Neuronal stem cell (in vitro differentiated cells): ENCODE measurements at regions not wholly inside any gene's neighbourhood (a gene's known extent, or its start where the extent isn't known, plus 50 kb on each side); places are given as distances from the start of the nearest gene placed in this dataset.

Experiments
- DNase-seq: peaks from one replicate; pipeline ENCODE4 v3.0.0-alpha.2; 2013; ENCODE audit warnings: low spot score
- H2AFZ ChIP-seq: one replicate; pipeline ENCODE4 v1.6.1; 2013; ENCODE audit warnings: mild to moderate bottlenecking, low read length, inconsistent platforms
- H2AK5ac ChIP-seq: 2 replicates; pipeline ENCODE4 v1.6.1; 2013; ENCODE audit warnings: low read depth, mild to moderate bottlenecking, inconsistent platforms, low read length, moderate library complexity, mixed read lengths
- H2BK120ac ChIP-seq: 2 replicates; pipeline ENCODE4 v1.6.1; 2013; ENCODE audit warnings: low read depth, mild to moderate bottlenecking, inconsistent platforms, low read length, moderate library complexity, mixed read lengths
- H2BK12ac ChIP-seq: one replicate; pipeline ENCODE4 v1.6.1; 2013; ENCODE audit warnings: low read length, inconsistent platforms
- H2BK15ac ChIP-seq: 2 replicates; pipeline ENCODE4 v1.6.1; 2013; ENCODE audit warnings: mild to moderate bottlenecking, low read length, inconsistent platforms, mixed read lengths
- H2BK5ac ChIP-seq: one replicate; pipeline ENCODE4 v1.6.1; 2013; ENCODE audit warnings: inconsistent platforms, mild to moderate bottlenecking, low read length, moderate library complexity
- H3K14ac ChIP-seq: one replicate; pipeline ENCODE4 v1.6.1; 2013; ENCODE audit warnings: low read length, inconsistent platforms
- H3K18ac ChIP-seq: 2 replicates; pipeline ENCODE4 v1.6.1; 2013; ENCODE audit warnings: low read length, inconsistent platforms
- H3K23ac ChIP-seq: 2 replicates; pipeline ENCODE4 v1.6.1; 2013; ENCODE audit warnings: low read depth, mild to moderate bottlenecking, mixed read lengths, low read length, inconsistent platforms; ENCODE audit not compliant: poor library complexity
- H3K27ac ChIP-seq: replicated peaks from 3 replicates; pipeline ENCODE4 v1.5.1; 2013; ENCODE audit warnings: low read length, inconsistent platforms
- H3K27me3 ChIP-seq, 3 experiments: 2 replicates each; pipeline ENCODE4 v1.6.1; 2013; ENCODE audit warnings: low read length in 3 of 3, mild to moderate bottlenecking in 2 of 3, inconsistent platforms in 1 of 3, low read depth in 1 of 3, mixed read lengths in 1 of 3, moderate library complexity in 1 of 3; ENCODE audit not compliant: control insufficient read depth in 3 of 3, insufficient read depth in 3 of 3
- H3K36me3 ChIP-seq, 2 donors: replicated peaks in 1 of 2; 2 replicates each; pipeline ENCODE4 v1.6.1; 2013; ENCODE audit warnings: low read length in 2 of 2; ENCODE audit not compliant: control insufficient read depth in 2 of 2, insufficient read depth in 2 of 2
- H3K4ac ChIP-seq: 2 replicates; pipeline ENCODE4 v1.6.1; 2013; ENCODE audit warnings: inconsistent platforms, mild to moderate bottlenecking, low read length, moderate library complexity
- H3K4me1 ChIP-seq, 2 donors: 1 replicate in 1 of 2; 2 replicates in 1 of 2; pipeline ENCODE4 v1.6.1; 2013; ENCODE audit warnings: low read length in 2 of 2, low read depth in 1 of 2; ENCODE audit not compliant: control insufficient read depth in 2 of 2, insufficient read depth in 1 of 2
- H3K4me2 ChIP-seq: one replicate; pipeline ENCODE4 v1.6.1; 2013; ENCODE audit warnings: mild to moderate bottlenecking, low read length, inconsistent platforms; ENCODE audit not compliant: insufficient read depth, poor library complexity, severe bottlenecking
- H3K4me3 ChIP-seq, 2 donors: 2 replicates each; pipeline ENCODE4 v1.5.1; 2013; ENCODE audit warnings: low read length in 2 of 2, mild to moderate bottlenecking in 2 of 2, inconsistent platforms in 1 of 2, moderate library complexity in 1 of 2
- H3K79me1 ChIP-seq: one replicate; pipeline ENCODE4 v1.6.1; 2013; ENCODE audit warnings: low read depth, mild to moderate bottlenecking, inconsistent platforms, low read length, moderate library complexity
- H3K9ac ChIP-seq: one replicate; pipeline ENCODE4 v1.6.1; 2013; ENCODE audit warnings: mild to moderate bottlenecking, low read depth, low read length, inconsistent platforms; ENCODE audit not compliant: poor library complexity
- H3K9me3 ChIP-seq, 2 donors: replicated peaks in 1 of 2; 2 replicates each; pipeline versions ENCODE3 to v1.6.1; 2013; ENCODE audit warnings: low read length in 2 of 2, mild to moderate bottlenecking in 2 of 2, inconsistent platforms in 1 of 2, low read depth in 1 of 2, mixed read lengths in 1 of 2, moderate library complexity in 1 of 2; ENCODE audit not compliant: control insufficient read depth in 2 of 2, insufficient read depth in 1 of 2
- H4K8ac ChIP-seq: one replicate; pipeline ENCODE4 v1.6.1; 2013; ENCODE audit warnings: low read depth, mild to moderate bottlenecking, inconsistent platforms, low read length, moderate library complexity
- H4K91ac ChIP-seq: one replicate; pipeline ENCODE4 v1.6.1; 2013; ENCODE audit warnings: low read length, low read depth, mild to moderate bottlenecking, inconsistent platforms; ENCODE audit not compliant: poor library complexity
- WGBS, 2 donors: extraction: QIAGEN DNeasy Blood & Tissue Kit; methylation state at CpG; one replicate each; pipeline ENCODE4 v1.1.7; 2013; ENCODE audit warnings: missing lambda C conversion rate in 2 of 2, mixed read lengths in 1 of 2; ENCODE audit not compliant: insufficient read length in 2 of 2, insufficient replicate concordance in 1 of 2; ENCODE audit errors: extremely low coverage in 2 of 2; 5-methylcytosine and 5-hydroxymethylcytosine counted together

DNA sequence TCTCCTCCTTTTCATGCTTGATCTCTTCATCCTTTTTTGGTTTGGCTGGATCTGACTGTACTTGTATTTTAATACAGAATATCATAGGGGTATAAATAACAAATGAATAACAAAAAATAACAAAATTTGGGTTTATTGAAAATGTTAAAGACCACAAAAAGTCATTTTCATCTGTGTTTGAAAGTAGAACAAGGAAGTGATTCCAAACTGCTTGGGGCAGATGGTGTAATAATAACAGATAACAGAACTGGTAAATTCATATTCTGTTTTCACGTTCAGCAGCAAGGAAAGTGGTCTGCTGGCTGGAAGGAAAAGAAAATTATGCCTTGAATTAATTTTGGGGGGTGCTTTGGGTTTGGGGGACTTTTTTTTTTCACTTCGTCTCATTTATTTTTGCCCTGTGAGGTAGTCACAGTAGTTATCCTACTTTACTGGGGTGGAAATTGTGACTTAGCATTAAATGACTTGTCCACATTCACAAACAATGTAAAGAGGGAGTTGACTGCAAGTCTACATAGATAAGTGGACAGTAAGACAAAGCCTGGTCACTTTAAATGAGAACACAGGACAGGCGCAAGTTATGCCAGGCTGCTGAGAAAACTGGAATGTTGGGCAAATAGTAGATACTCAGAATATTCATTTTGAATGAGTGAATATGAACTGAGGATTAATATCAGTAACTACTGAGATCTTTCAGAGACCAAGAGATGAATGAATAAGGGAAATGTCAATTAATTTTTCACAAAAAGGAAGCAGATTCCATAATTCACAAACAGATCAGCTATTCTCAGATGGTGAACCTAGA is 193.9 kb upstream of the CITED2 start:
- DNase-seq = no peak
- no peak overlapping the region for H3K23ac ChIP-seq
- no peak overlapping the region for H3K18ac ChIP-seq
- no peak overlapping the region for H3K4me3 ChIP-seq
- no peak overlapping the region for H4K91ac ChIP-seq
- H2AK5ac ChIP-seq = no peak overlapping the region
- H3K4me2 ChIP-seq = no peak overlapping the region
- H3K9me3 ChIP-seq = peaks cover 0 to 2% of the 10 kb centered on the region in 2 donors
- H3K27me3 ChIP-seq = no peaks in the 10 kb centered on the region
- no peak overlapping the region for H4K8ac ChIP-seq
- H2BK15ac ChIP-seq = no peak overlapping the region
- no peaks in the 10 kb centered on the region for H3K36me3 ChIP-seq
- H3K27ac ChIP-seq = no peak overlapping the region
- H3K4me1 ChIP-seq = peaks cover 0 to 2% of the 10 kb centered on the region in 2 donors
- H3K14ac ChIP-seq = no peak overlapping the region
- H3K79me1 ChIP-seq = no peaks in the 10 kb centered on the region
- WGBS, 2 donors = no CpG with 5 or more reads among the region's 3 CpGs
- no peak overlapping the region for H3K4ac ChIP-seq
- H2BK12ac ChIP-seq = no peak overlapping the region
- no peak overlapping the region for H2AFZ ChIP-seq
- H3K9ac ChIP-seq = no peak overlapping the region
- no peak overlapping the region for H2BK120ac ChIP-seq
- H2BK5ac ChIP-seq = no peak overlapping the region

- no peaks in the 10 kb centered on the region for H3K36me3 ChIP-seq
- no peak overlapping the region for H2BK5ac ChIP-seq
- no peak overlapping the region for H3K4me3 ChIP-seq
- H4K91ac ChIP-seq = no peak overlapping the region
- no peak overlapping the region for H3K9ac ChIP-seq
- no peak overlapping the region for H2AK5ac ChIP-seq
- H3K23ac ChIP-seq = no peak overlapping the region
- H2AFZ ChIP-seq = peak overlapping the region; percentile 42
- H2BK120ac ChIP-seq = no peak overlapping the region
- H3K4ac ChIP-seq = no peak overlapping the region
- H2BK15ac ChIP-seq = no peak overlapping the region
- H3K18ac ChIP-seq = no peak overlapping the region
- H3K4me2 ChIP-seq = no peak overlapping the region
- no peaks in the 10 kb centered on the region for H3K27me3 ChIP-seq
- no peak overlapping the region for H4K8ac ChIP-seq
- no CpG with 5 or more reads among the region's 3 CpGs for WGBS, 2 donors
- no peak overlapping the region for H2BK12ac ChIP-seq
- H3K4me1 ChIP-seq = peaks cover 0 to 2% of the 10 kb centered on the region in 2 donors
- no peak overlapping the region for H3K27ac ChIP-seq
- H3K79me1 ChIP-seq = no peaks in the 10 kb centered on the region
- no peak overlapping the region for H3K14ac ChIP-seq
- H3K9me3 ChIP-seq = peaks cover 0 to 2% of the 10 kb centered on the region in 2 donors
- DNase-seq = no peak
These were observed 192.6 kb upstream of the CITED2 start for GRCh38 chr6:139567095-139567494.

DNA sequence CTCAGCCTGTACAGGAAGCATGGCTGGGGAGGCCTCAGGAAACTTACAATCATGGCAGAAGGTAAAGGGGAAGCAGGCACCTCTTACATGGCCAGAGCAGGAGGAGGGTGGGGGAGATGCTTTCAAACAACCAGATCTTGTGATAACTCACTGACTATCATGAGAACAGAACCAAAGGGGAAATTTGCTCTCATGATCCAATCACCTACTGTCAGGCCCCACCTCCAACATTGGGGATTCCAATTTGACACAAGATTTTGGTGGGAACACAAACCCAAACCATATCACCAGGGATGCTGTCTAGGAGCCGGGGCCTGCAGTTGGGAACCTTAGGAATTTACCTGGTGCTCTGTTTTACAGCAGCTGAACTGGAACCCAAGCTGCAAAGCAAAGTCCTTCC is 191.1 kb upstream of the CITED2 start:
- Histone ChIP-seq H3K4me2 (no peak overlapping the region), H3K36me3 (no peaks in the 10 kb centered on the region), H4K8ac (no peak overlapping the region), H3K9me3 (peaks cover 0 to 2% of the 10 kb centered on the region in 2 donors), H4K91ac (no peak overlapping the region), H3K27me3 (no peaks in the 10 kb centered on the region), H3K27ac (no peak overlapping the region), H3K79me1 (no peaks in the 10 kb centered on the region), H3K4me1 (no peaks in the 10 kb centered on the region), H3K4ac (no peak overlapping the region), H2BK12ac (no peak overlapping the region), H3K14ac (no peak overlapping the region), H2BK120ac (no peak overlapping the region), H2BK15ac (no peak overlapping the region), H2BK5ac (no peak overlapping the region), H2AK5ac (no peak overlapping the region), H3K18ac (no peak overlapping the region), H3K9ac (no peak overlapping the region), H3K23ac (no peak overlapping the region), H2AFZ (no peak overlapping the region), H3K4me3 (no peak overlapping the region)
- WGBS, 2 donors = no CpG with 5 or more reads among the region's 1 CpG
- DNase-seq = no peak

DNA sequence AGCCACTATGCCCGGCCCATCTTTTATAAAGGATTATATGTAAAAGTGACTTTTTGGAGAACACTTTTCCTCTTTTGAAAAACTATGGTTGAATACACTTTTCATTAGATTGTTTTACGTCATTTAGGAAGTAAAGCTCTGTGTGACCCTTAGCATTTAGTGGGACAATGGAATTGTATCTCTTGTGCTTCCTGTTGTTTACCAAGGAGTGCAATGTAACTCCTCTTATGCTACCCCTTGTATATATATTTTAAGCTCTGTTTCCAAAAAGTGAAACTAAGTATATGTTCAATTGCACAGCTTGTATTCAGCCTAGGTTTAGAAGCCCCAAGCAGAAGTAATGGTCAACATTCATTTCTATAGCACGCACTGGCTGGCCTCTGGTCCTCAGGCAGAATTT is 183.1 kb upstream of the CITED2 start:
- Histone ChIP-seq H3K4ac (no peak overlapping the region), H2AK5ac (no peak overlapping the region), H3K23ac (no peak overlapping the region), H3K79me1 (no peaks in the 10 kb centered on the region), H3K9ac (no peak overlapping the region), H3K27ac (no peak overlapping the region), H4K8ac (no peak overlapping the region), H3K9me3 (no peaks in the 10 kb centered on the region), H4K91ac (no peak overlapping the region), H3K4me2 (no peak overlapping the region), H3K27me3 (no peaks in the 10 kb centered on the region), H3K18ac (no peak overlapping the region), H2AFZ (no peak overlapping the region), H2BK15ac (no peak overlapping the region), H3K36me3 (no peaks in the 10 kb centered on the region), H2BK120ac (no peak overlapping the region), H2BK5ac (no peak overlapping the region), H3K4me3 (no peak overlapping the region), H2BK12ac (no peak overlapping the region), H3K4me1 (peaks cover 0 to 2% of the 10 kb centered on the region in 2 donors), H3K14ac (no peak overlapping the region)
- no peak for DNase-seq
- WGBS, 2 donors = no CpG with 5 or more reads among the region's 3 CpGs
